ENCODE measurements at regions not wholly inside any gene's neighbourhood (a gene's known extent, or its start where the extent isn't known, plus 50 kb on each side); places are given as distances from the start of the nearest gene placed in this dataset.

DNA sequence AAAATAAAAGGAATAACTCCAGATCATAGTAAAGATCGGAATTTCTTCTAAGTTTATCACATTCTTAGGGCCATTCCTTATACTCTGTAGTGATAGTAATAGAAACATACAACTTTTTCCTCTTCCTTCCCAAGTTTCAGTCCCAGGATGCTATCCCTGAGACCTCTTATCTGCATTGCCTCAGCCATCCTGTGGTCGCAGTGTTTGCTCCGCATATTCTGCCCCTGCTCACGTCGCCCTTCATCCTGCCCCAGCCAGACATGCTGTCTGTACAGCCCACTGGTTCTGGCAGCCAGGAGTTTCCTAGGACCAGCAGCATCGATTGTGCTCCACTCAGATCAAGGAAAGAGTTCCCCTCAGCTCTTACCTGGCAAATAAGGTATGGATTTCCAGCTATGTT lies 132.7 kb upstream of the ERCC6L2 start:
- TF ChIP-seq, protein P1, sequence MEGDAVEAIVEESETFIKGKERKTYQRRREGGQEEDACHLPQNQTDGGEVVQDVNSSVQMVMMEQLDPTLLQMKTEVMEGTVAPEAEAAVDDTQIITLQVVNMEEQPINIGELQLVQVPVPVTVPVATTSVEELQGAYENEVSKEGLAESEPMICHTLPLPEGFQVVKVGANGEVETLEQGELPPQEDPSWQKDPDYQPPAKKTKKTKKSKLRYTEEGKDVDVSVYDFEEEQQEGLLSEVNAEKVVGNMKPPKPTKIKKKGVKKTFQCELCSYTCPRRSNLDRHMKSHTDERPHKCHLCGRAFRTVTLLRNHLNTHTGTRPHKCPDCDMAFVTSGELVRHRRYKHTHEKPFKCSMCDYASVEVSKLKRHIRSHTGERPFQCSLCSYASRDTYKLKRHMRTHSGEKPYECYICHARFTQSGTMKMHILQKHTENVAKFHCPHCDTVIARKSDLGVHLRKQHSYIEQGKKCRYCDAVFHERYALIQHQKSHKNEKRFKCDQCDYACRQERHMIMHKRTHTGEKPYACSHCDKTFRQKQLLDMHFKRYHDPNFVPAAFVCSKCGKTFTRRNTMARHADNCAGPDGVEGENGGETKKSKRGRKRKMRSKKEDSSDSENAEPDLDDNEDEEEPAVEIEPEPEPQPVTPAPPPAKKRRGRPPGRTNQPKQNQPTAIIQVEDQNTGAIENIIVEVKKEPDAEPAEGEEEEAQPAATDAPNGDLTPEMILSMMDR (conservative IDR thresholded peaks at IDR 0.05; ENCODE audit: low read depth, low read length): no peak
- no peak for TF ChIP-seq EZH2 (IDR thresholded peaks at IDR 0.05; ENCODE audit: borderline replicate concordance, low read depth, low read length, poor library complexity, severe bottlenecking)

Measured in A673 (cell line).